Neutrophil (primary cell): ENCODE measurements at regions not wholly inside any gene's neighbourhood (a gene's known extent, or its start where the extent isn't known, plus 50 kb on each side); places are given as distances from the start of the nearest gene placed in this dataset.
"Not testable (repeated sequence)": the region's sequence is repeated elsewhere in the genome, so short reads cannot be mapped to it uniquely, and the experiment has no call there.

Experiments
- H3K27ac ChIP-seq: fragments of 200-600 bp; sonication (generic); 2 replicates; pipeline ENCODE4 v1.5.1; 2016; ENCODE audit warnings: mild to moderate bottlenecking, moderate library complexity
- H3K27me3 ChIP-seq: fragments of 200-600 bp; sonication (generic); 2 replicates; pipeline ENCODE4 v1.6.0; 2016; ENCODE audit warnings: mild to moderate bottlenecking
- H3K36me3 ChIP-seq: fragments of 200-600 bp; sonication (generic); 2 replicates; pipeline ENCODE4 v1.5.1; 2017
- H3K4me1 ChIP-seq, 2 experiments: fragments of 200-600 bp in 1 of 2; sonication (generic) in 1 of 2; 1 replicate in 1 of 2; 2 replicates in 1 of 2; pipeline versions ENCODE4 v1.5.1 to v1.6.1; 2013 to 2016; ENCODE audit warnings: low read depth in 1 of 2, low read length in 1 of 2, mild to moderate bottlenecking in 1 of 2, moderate library complexity in 1 of 2; ENCODE audit not compliant: control insufficient read depth in 1 of 2, insufficient read depth in 1 of 2
- H3K4me3 ChIP-seq, 2 experiments: fragments of 200-600 bp in 1 of 2; sonication (generic) in 1 of 2; 1 replicate in 1 of 2; 2 replicates in 1 of 2; pipeline ENCODE4 v1.5.1; 2013 to 2016; ENCODE audit warnings: low read depth in 1 of 2, low read length in 1 of 2, mild to moderate bottlenecking in 1 of 2, moderate library complexity in 1 of 2
- H3K9me3 ChIP-seq: fragments of 200-600 bp; sonication (generic); 2 replicates; pipeline ENCODE4 v1.5.1; 2016
- TF ChIP-seq, protein P1 (sequence below): fragments of 200-600 bp; sonication (generic); IDR thresholded peaks from 2 replicates; pipeline ENCODE4 v1.5.1; 2016; ENCODE audit warnings: antibody characterized with exemption

DNA sequence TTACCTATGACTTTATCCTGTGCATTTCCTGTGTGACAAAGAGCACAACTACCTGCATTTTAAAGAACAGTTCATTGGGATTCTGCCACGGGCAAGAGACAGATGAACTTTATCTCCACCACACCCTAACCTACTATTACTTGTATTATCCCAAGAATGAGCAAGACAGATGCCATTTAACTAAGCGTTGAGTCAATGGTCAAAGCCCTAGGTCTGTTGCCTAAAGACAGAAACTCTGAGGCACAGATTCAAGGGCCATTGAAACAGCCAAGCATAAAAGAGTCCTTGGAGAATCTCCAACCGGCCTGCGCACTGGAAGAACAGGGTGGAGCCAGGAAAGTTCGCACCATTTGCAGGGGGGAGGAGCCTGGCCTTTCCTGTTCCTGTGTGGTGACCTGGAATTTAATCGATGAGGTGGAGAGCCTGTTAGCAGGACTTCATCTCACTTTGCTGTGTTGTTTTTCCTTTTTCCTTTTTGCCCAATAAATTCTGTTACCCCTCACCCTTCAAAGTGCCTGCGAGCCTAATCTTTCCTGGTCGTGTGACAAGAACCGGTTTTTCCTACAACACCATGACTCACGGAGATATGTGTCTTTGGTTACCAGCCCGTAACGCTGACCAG lies 146.4 kb upstream of the DIAPH2 start:
- no peaks in the 10 kb centered on the region for H3K27me3 ChIP-seq
- H3K27ac ChIP-seq = no peak overlapping the region
- no peaks in the 10 kb centered on the region for H3K9me3 ChIP-seq
- H3K4me1 ChIP-seq = peaks cover 6 to 9% of the 10 kb centered on the region in 2 experiments
- TF ChIP-seq, protein P1, sequence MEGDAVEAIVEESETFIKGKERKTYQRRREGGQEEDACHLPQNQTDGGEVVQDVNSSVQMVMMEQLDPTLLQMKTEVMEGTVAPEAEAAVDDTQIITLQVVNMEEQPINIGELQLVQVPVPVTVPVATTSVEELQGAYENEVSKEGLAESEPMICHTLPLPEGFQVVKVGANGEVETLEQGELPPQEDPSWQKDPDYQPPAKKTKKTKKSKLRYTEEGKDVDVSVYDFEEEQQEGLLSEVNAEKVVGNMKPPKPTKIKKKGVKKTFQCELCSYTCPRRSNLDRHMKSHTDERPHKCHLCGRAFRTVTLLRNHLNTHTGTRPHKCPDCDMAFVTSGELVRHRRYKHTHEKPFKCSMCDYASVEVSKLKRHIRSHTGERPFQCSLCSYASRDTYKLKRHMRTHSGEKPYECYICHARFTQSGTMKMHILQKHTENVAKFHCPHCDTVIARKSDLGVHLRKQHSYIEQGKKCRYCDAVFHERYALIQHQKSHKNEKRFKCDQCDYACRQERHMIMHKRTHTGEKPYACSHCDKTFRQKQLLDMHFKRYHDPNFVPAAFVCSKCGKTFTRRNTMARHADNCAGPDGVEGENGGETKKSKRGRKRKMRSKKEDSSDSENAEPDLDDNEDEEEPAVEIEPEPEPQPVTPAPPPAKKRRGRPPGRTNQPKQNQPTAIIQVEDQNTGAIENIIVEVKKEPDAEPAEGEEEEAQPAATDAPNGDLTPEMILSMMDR = no peak
- H3K4me3 ChIP-seq = no peak overlapping the region
- H3K36me3 ChIP-seq = no peaks in the 10 kb centered on the region

DNA sequence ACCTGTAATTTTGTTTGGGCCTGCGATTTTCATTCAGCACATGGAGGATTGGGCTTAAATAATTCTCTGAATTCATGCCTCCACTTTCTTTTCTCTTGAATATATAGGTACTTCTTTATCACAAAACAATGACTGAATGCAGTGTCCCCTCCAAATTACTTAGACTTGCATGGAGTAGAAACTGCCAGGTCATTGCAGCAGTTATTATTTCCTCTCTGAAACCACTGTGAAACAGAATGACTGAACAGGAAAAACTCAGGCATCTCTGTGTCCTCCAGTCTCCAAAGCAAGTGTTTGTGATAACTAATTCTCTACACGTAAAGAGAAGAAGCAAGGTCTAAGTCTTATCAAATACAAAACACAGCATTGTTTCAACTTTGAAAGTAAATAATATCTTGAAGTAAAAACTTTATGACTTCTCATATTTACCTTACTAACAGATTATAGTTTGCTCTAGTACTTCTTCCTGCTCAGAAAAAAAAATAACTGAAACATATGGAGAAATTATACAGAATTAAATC lies 144.5 kb upstream of the DIAPH2 start:
- TF ChIP-seq, protein P1 = no peak
- Histone ChIP-seq H3K4me3 (no peak overlapping the region), H3K27ac (no peak overlapping the region), H3K4me1 (peaks cover 6 to 9% of the 10 kb centered on the region in 2 experiments), H3K27me3 (no peaks in the 10 kb centered on the region), H3K9me3 (no peaks in the 10 kb centered on the region), H3K36me3 (no peaks in the 10 kb centered on the region)

DNA sequence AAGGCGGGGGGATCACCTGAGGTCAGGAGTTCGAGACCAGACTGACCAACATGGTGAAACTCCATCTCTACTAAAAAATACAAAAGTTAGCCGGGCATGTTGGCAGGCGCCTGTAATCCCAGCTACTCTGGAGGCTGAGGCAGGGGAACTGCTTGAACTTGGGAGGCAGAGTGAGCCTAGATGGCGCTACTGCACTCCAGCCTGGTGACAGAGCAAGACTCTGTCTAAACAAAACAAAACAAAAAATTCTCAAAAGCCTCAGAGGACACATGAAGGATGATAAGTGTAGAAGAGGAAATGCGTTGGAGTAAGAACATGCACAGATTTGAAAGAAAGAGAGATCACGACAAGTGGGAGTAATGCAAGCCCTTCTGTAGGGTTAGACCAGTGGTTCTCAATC lies 138.4 kb upstream of the DIAPH2 start:
- not testable (repeated sequence) for H3K36me3 ChIP-seq, H3K4me3 ChIP-seq, H3K4me1 ChIP-seq, H3K27me3 ChIP-seq, H3K27ac ChIP-seq, H3K9me3 ChIP-seq

DNA sequence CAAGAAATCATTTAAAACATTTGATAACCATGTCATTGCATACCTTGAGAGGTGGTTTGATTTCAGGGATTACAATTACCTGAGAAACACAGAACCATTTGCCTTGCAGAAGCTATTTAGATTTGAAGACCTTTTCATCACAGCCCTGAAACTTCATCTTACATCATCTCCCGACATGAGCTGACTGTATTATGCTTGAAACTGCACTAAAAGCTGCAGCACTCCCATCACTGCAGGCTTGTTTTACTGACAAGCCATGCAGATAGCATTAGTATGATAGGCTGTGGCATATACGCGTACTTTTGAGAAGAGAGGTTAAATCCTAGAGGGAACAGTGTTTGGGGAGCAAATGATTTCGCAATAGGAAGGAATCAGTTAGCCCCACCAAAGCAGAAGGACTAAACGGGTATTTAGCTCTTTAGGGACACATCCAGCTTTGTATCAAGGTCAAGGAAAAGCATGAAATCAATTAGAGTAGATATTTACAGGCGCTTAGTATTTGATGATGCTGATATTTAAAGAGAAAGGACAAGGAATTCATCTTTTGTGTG lies 133.2 kb upstream of the DIAPH2 start:
- no peaks in the 10 kb centered on the region for H3K36me3 ChIP-seq
- H3K27ac ChIP-seq = no peak overlapping the region
- TF ChIP-seq, protein P1 = no peak
- H3K4me1 ChIP-seq = peaks cover 0 to 3% of the 10 kb centered on the region in 2 experiments
- H3K9me3 ChIP-seq = no peaks in the 10 kb centered on the region
- H3K4me3 ChIP-seq = no peak overlapping the region
- H3K27me3 ChIP-seq = no peaks in the 10 kb centered on the region

DNA sequence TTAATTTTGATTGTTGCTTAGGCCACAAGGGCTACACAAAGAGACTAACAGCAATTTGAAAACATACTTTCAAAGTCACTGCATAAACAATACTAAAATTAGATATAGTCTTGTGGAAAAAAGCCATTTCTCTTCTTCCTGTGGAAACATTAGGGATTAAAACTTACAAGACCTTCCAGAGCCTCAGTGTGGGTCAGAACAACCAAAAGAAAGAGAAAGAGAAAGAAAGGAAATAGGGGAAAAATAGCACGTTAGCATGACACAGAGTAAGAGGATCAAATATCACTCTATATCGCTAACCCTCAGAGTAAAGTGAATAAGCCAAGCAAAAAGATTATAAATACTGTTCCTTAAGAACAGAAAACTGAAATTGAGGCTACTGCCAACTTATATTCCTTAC lies 127.8 kb upstream of the DIAPH2 start:
- H3K36me3 ChIP-seq = no peaks in the 10 kb centered on the region
- H3K27me3 ChIP-seq = no peaks in the 10 kb centered on the region
- no peak overlapping the region for H3K27ac ChIP-seq
- peaks cover 0 to 1% of the 10 kb centered on the region in 2 experiments for H3K4me1 ChIP-seq
- H3K9me3 ChIP-seq = no peaks in the 10 kb centered on the region
- TF ChIP-seq, protein P1 = no peak
- H3K4me3 ChIP-seq = no peak overlapping the region

DNA sequence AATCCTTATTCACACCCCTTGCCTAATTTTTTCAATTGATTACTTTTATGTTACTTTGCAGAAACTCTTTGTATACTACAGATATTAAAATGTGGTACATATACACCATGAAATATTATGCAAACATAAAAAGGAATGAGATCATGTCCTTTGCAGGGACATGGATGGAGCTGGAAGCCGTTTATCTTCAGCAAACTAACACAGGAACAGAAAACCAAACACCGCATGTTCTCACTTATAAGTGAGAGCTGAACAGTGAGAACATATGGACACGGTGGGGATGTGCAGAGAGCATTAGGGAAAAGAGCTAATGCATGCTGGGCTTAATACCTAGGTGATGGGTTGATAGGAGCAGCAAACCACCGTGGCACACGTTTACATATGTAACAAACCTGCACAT lies 123.5 kb upstream of the DIAPH2 start:
- not testable (repeated sequence) for H3K27me3 ChIP-seq, H3K9me3 ChIP-seq, H3K27ac ChIP-seq, H3K4me3 ChIP-seq, H3K36me3 ChIP-seq
- H3K4me1 ChIP-seq = peaks cover 31% of the 10 kb centered on the region in 2 experiments
